HepG2 (cell line): ENCODE measurements at regions not wholly inside any gene's neighbourhood (a gene's known extent, or its start where the extent isn't known, plus 50 kb on each side); places are given as distances from the start of the nearest gene placed in this dataset.

Source experiments
- ARID4A ChIP-seq: sonication (generic); formaldehyde crosslinking; IDR thresholded peaks from 2 replicates; pipeline ENCODE4 v1.5.0; 2020; ENCODE audit warnings: mild to moderate bottlenecking, missing genetic modification reagents, borderline replicate concordance
- BORCS8-MEF2B ChIP-seq: sonication (generic); formaldehyde crosslinking; IDR thresholded peaks from 2 replicates; pipeline ENCODE4 v1.8.0; 2022; ENCODE audit warnings: mild to moderate bottlenecking, missing genetic modification reagents
- BRD4 ChIP-seq: sonication (generic); formaldehyde crosslinking; IDR thresholded peaks from 2 replicates; pipeline ENCODE4 v1.4.0; 2020; ENCODE audit warnings: missing genetic modification reagents
- CHD4 ChIP-seq: fragments of 200-600 bp; sonication (generic); IDR thresholded peaks from 2 replicates; pipeline ENCODE4 v1.7.0; 2017; ENCODE audit warnings: mild to moderate bottlenecking, low read length, borderline replicate concordance
- CSRNP2 ChIP-seq: sonication (generic); formaldehyde crosslinking; conservative IDR thresholded peaks from 2 replicates; pipeline ENCODE4 v1.8.0; 2022; ENCODE audit warnings: low read depth, missing genetic modification reagents
- DBP ChIP-seq: sonication (generic); formaldehyde crosslinking; IDR thresholded peaks from 2 replicates; pipeline ENCODE4 v1.4.0; 2020; ENCODE audit warnings: missing genetic modification reagents; ENCODE audit errors: not compliant biosample characterization
- DPF2 ChIP-seq: sonication (generic); formaldehyde crosslinking; IDR thresholded peaks from 2 replicates; pipeline ENCODE4 v1.4.0; 2020; ENCODE audit warnings: mild to moderate bottlenecking, low read depth, missing genetic modification reagents, borderline replicate concordance
- EED ChIP-seq: sonication (generic); formaldehyde crosslinking; IDR thresholded peaks from 2 replicates; pipeline ENCODE4 v1.5.0; 2020; ENCODE audit warnings: mild to moderate bottlenecking, missing genetic modification reagents
- ELF1 ChIP-seq: sonication (generic); formaldehyde crosslinking; IDR thresholded peaks from 2 replicates; pipeline ENCODE4 v1.4.0; 2020; ENCODE audit warnings: missing genetic modification reagents
- GMEB2 ChIP-seq: IDR thresholded peaks from 2 replicates; pipeline ENCODE4 v1.6.1; 2016; ENCODE audit warnings: missing biosample characterization, missing genetic modification reagents, low read depth
- JUNB ChIP-seq: sonication (generic); formaldehyde crosslinking; IDR thresholded peaks from 2 replicates; pipeline ENCODE4 v1.8.0; 2022; ENCODE audit warnings: missing genetic modification reagents, mild to moderate bottlenecking, borderline replicate concordance
- JUND ChIP-seq: sonication (generic); formaldehyde crosslinking; IDR thresholded peaks from 2 replicates; pipeline ENCODE4 v1.8.0; 2022; ENCODE audit warnings: mild to moderate bottlenecking, missing genetic modification reagents
- PLRG1 ChIP-seq: fragments of 450-650 bp; conservative IDR thresholded peaks from 2 replicates; pipeline ENCODE4 v1.6.1; 2016
- SKI ChIP-seq: fragments of 450-650 bp; IDR thresholded peaks from one replicate; pipeline ENCODE4 v1.6.1; 2018; ENCODE audit warnings: mild to moderate bottlenecking; ENCODE audit not compliant: partially characterized antibody
- SMAD1 ChIP-seq: sonication (generic); formaldehyde crosslinking; IDR thresholded peaks from 2 replicates; pipeline ENCODE4 v1.4.0; 2020; ENCODE audit warnings: missing genetic modification reagents, low read depth, mild to moderate bottlenecking, borderline replicate concordance
- SNAPC5 ChIP-seq: sonication (generic); formaldehyde crosslinking; IDR thresholded peaks from 2 replicates; pipeline ENCODE4 v1.8.1; 2023; ENCODE audit warnings: mild to moderate bottlenecking, missing genetic modification reagents, borderline replicate concordance
- TBP ChIP-seq: sonication (generic); formaldehyde crosslinking; IDR thresholded peaks from 2 replicates; pipeline ENCODE4 v1.5.0; 2020; ENCODE audit warnings: missing genetic modification reagents
- ZBTB46 ChIP-seq: sonication (generic); formaldehyde crosslinking; IDR thresholded peaks from 2 replicates; pipeline ENCODE4 v1.4.0; 2020; ENCODE audit warnings: mild to moderate bottlenecking, missing genetic modification reagents, borderline replicate concordance
- ZKSCAN1 ChIP-seq: fragments of 150-350 bp; IDR thresholded peaks from 2 replicates; pipeline ENCODE4 v1.6.1; 2014; ENCODE audit warnings: low read length
- ZNF431 ChIP-seq: sonication (generic); formaldehyde crosslinking; IDR thresholded peaks from 2 replicates; pipeline ENCODE4 v1.9.0; 2022; ENCODE audit warnings: missing genetic modification reagents, low read depth, mild to moderate bottlenecking, borderline replicate concordance
- ZNF562 ChIP-seq: sonication (generic); formaldehyde crosslinking; IDR thresholded peaks from 2 replicates; pipeline ENCODE4 v1.8.0; 2022; ENCODE audit warnings: missing genetic modification reagents, borderline replicate concordance

- TF ChIP-seq CSRNP2 (CRISPR knock-in tag): no peak
- no peak for TF ChIP-seq PLRG1
- TF ChIP-seq ELF1 (CRISPR knock-in tag): 0 out of 2 replicates have a peak, but pooled peaks have one; percentile 18
- no peak for TF ChIP-seq ARID4A (CRISPR knock-in tag)
- TF ChIP-seq EED: no peak
- no peak for TF ChIP-seq ZBTB46 (CRISPR knock-in tag)
- TF ChIP-seq SMAD1 (CRISPR knock-in tag): no peak
- TF ChIP-seq ZNF431 (CRISPR knock-in tag): no peak
- no peak for TF ChIP-seq BORCS8-MEF2B (CRISPR knock-in tag)
- no peak for TF ChIP-seq DPF2
- TF ChIP-seq SNAPC5 (CRISPR knock-in tag): no peak
- TF ChIP-seq JUND: no peak
- TF ChIP-seq BRD4 (CRISPR knock-in tag): no peak
- TF ChIP-seq GMEB2: no peak
- TF ChIP-seq CHD4: no peak
- no peak for TF ChIP-seq JUNB (CRISPR knock-in tag)
- no peak for TF ChIP-seq DBP
- TF ChIP-seq TBP (CRISPR knock-in tag): no peak
- no peak for TF ChIP-seq ZNF562 (CRISPR knock-in tag)
- no peak for TF ChIP-seq SKI
- TF ChIP-seq ZKSCAN1: no peak
Measured at GRCh38 chr14:53306267-53306721, 153.2 kb upstream of the DDHD1 start (continued).
